Glutamatergic neuron (in vitro differentiated cells): ENCODE measurements at regions not wholly inside any gene's neighbourhood (a gene's known extent, or its start where the extent isn't known, plus 50 kb on each side); places are given as distances from the start of the nearest gene placed in this dataset.

Source experiments
- DNase-seq: peaks from one replicate; pipeline ENCODE4 v3.0.0; 2022
- H3K27ac Mint-ChIP-seq: one replicate; pipeline ENCODE4 v1.8.0; 2020; ENCODE audit warnings: mild to moderate bottlenecking, mixed read lengths, inconsistent platforms; ENCODE audit not compliant: unreplicated experiment
- H3K27me3 Mint-ChIP-seq: one replicate; pipeline ENCODE4 v1.8.0; 2020; ENCODE audit warnings: mild to moderate bottlenecking, moderate library complexity, mixed read lengths, inconsistent platforms; ENCODE audit not compliant: unreplicated experiment
- H3K36me3 Mint-ChIP-seq: one replicate; pipeline ENCODE4 v1.8.0; 2020; ENCODE audit warnings: mild to moderate bottlenecking, mixed read lengths, inconsistent platforms; ENCODE audit not compliant: unreplicated experiment
- H3K4me1 Mint-ChIP-seq: one replicate; pipeline ENCODE4 v1.8.0; 2020; ENCODE audit warnings: mild to moderate bottlenecking, low read depth, mixed read lengths, inconsistent platforms; ENCODE audit not compliant: unreplicated experiment
- H3K4me3 Mint-ChIP-seq: one replicate; pipeline ENCODE4 v1.8.0; 2020; ENCODE audit warnings: mild to moderate bottlenecking, mixed read lengths, inconsistent platforms; ENCODE audit not compliant: unreplicated experiment
- H3K9me3 Mint-ChIP-seq: one replicate; pipeline ENCODE4 v1.8.0; 2020; ENCODE audit warnings: mild to moderate bottlenecking, moderate library complexity, mixed read lengths, inconsistent platforms; ENCODE audit not compliant: unreplicated experiment
- CTCF ChIP-seq: fragments of 200-600 bp; sonication (generic); IDR thresholded peaks from one replicate; pipeline ENCODE4 v1.5.0; 2021; ENCODE audit not compliant: partially characterized antibody, unreplicated experiment

GRCh38 chr11:104704146-104704830, 194.0 kb downstream of the CASP12 start:
- H3K4me1 Mint-ChIP-seq: peaks cover 4% of the 10 kb centered on the region
- H3K36me3 Mint-ChIP-seq: no peaks in the 10 kb centered on the region
- H3K4me3 Mint-ChIP-seq: no peak overlapping the region
- no peak for TF ChIP-seq CTCF
- no peak for DNase-seq
- no peaks in the 10 kb centered on the region for H3K9me3 Mint-ChIP-seq
- no peak overlapping the region for H3K27ac Mint-ChIP-seq
- H3K27me3 Mint-ChIP-seq: no peaks in the 10 kb centered on the region

- Mint-ChIP-seq H3K27me3 (no peaks in the 10 kb centered on the region), H3K27ac (no peak overlapping the region), H3K36me3 (no peaks in the 10 kb centered on the region), H3K4me1 (peaks cover 2% of the 10 kb centered on the region), H3K9me3 (no peaks in the 10 kb centered on the region), H3K4me3 (no peak overlapping the region)
- no peak for TF ChIP-seq CTCF
- no peak for DNase-seq
These were observed 197.7 kb downstream of the CASP12 start for GRCh38 chr11:104700609-104701008.

- no peaks in the 10 kb centered on the region for H3K9me3 Mint-ChIP-seq
These were observed 198.3 kb downstream of the CASP12 start for GRCh38 chr11:104699981-104700380.

GRCh38 chr11:104695065-104695463, 203.2 kb downstream of the CASP12 start:
- Mint-ChIP-seq H3K9me3 (no peaks in the 10 kb centered on the region), H3K27me3 (no peaks in the 10 kb centered on the region), H3K4me3 (no peak overlapping the region), H3K4me1 (no peaks in the 10 kb centered on the region), H3K36me3 (no peaks in the 10 kb centered on the region), H3K27ac (no peak overlapping the region)
- no peak for TF ChIP-seq CTCF
- no peak for DNase-seq

More at GRCh38 chr11:104699981-104700380, 198.3 kb downstream of the CASP12 start:
- no peak for TF ChIP-seq CTCF
- no peak overlapping the region for H3K4me3 Mint-ChIP-seq
- no peaks in the 10 kb centered on the region for H3K27me3 Mint-ChIP-seq
- H3K36me3 Mint-ChIP-seq: no peaks in the 10 kb centered on the region
- no peak overlapping the region for H3K27ac Mint-ChIP-seq
- H3K4me1 Mint-ChIP-seq: no peaks in the 10 kb centered on the region
- no peak for DNase-seq

- no peak for TF ChIP-seq CTCF
- Mint-ChIP-seq H3K27me3 (no peaks in the 10 kb centered on the region), H3K4me3 (no peak overlapping the region), H3K9me3 (no peaks in the 10 kb centered on the region), H3K4me1 (no peaks in the 10 kb centered on the region), H3K36me3 (no peaks in the 10 kb centered on the region), H3K27ac (no peak overlapping the region)
- no peak for DNase-seq
These were observed 203.8 kb downstream of the CASP12 start for GRCh38 chr11:104694259-104695064.
